ENCODE measurements at regions not wholly inside any gene's neighbourhood (a gene's known extent, or its start where the extent isn't known, plus 50 kb on each side); places are given as distances from the start of the nearest gene placed in this dataset.

- H3K9me2 ChIP-seq (replicated peaks; ENCODE audit: control insufficient read depth, low read length), result no peaks in the 10 kb centered on the region
- no peaks in the 10 kb centered on the region for H3K79me2 ChIP-seq (ENCODE audit: control insufficient read depth, low read length)
- TF ChIP-seq CTCF (IDR thresholded peaks at IDR 0.05; ENCODE audit: low read depth, low read length, poor library complexity, severe bottlenecking) (no peak), EZH2phosphoT487 (IDR thresholded peaks at IDR 0.05; ENCODE audit: borderline replicate concordance, low read length) (no peak)
- no peaks in the 10 kb centered on the region for H3K9me3 ChIP-seq (ENCODE audit: control insufficient read depth, insufficient read depth, low read length)
- no peaks in the 10 kb centered on the region for H3K4me1 ChIP-seq (ENCODE audit: control insufficient read depth, low read length)
- no peaks in the 10 kb centered on the region for H3F3A ChIP-seq (ENCODE audit: control insufficient read depth, insufficient read depth)
- H3K36me3 ChIP-seq (ENCODE audit: control insufficient read depth, low read length), result no peaks in the 10 kb centered on the region
- H3K4me2 ChIP-seq (ENCODE audit: low read length), result no peak overlapping the region
- H3K27ac ChIP-seq (ENCODE audit: low read depth, low read length), result no peak overlapping the region
- H3K4me3 ChIP-seq (ENCODE audit: low read length), result no peak overlapping the region
- no peaks in the 10 kb centered on the region for H3K27me3 ChIP-seq (ENCODE audit: control insufficient read depth, low read length)
- H4K20me1 ChIP-seq (ENCODE audit: control insufficient read depth, insufficient read depth, low read depth, low read length), result no peaks in the 10 kb centered on the region
These were observed 273.8 kb downstream of the GASK1B start for GRCh38 chr4:157898836-157899605.

GRCh38 chr4:157897855-157898370 lies 274.9 kb downstream of the GASK1B start:
- no peak overlapping the region for H3K27ac ChIP-seq (ENCODE audit: low read depth, low read length)
- no peaks in the 10 kb centered on the region for H3K79me2 ChIP-seq (ENCODE audit: control insufficient read depth, low read length)
- no peaks in the 10 kb centered on the region for H3K36me3 ChIP-seq (ENCODE audit: control insufficient read depth, low read length)
- no peaks in the 10 kb centered on the region for H3K9me3 ChIP-seq (ENCODE audit: control insufficient read depth, insufficient read depth, low read length)
- H4K20me1 ChIP-seq (ENCODE audit: control insufficient read depth, insufficient read depth, low read depth, low read length), result no peaks in the 10 kb centered on the region
- no peaks in the 10 kb centered on the region for H3K4me1 ChIP-seq (ENCODE audit: control insufficient read depth, low read length)
- no peak for TF ChIP-seq CTCF (IDR thresholded peaks at IDR 0.05; ENCODE audit: low read depth, low read length, poor library complexity, severe bottlenecking)
- TF ChIP-seq EZH2phosphoT487 (IDR thresholded peaks at IDR 0.05; ENCODE audit: borderline replicate concordance, low read length), result no peak
- no peak overlapping the region for H3K4me3 ChIP-seq (ENCODE audit: low read length)
- H3F3A ChIP-seq (ENCODE audit: control insufficient read depth, insufficient read depth), result no peaks in the 10 kb centered on the region
- H3K27me3 ChIP-seq (ENCODE audit: control insufficient read depth, low read length), result no peaks in the 10 kb centered on the region
- no peaks in the 10 kb centered on the region for H3K9me2 ChIP-seq (replicated peaks; ENCODE audit: control insufficient read depth, low read length)
- no peak overlapping the region for H3K4me2 ChIP-seq (ENCODE audit: low read length)

- TF ChIP-seq CTCF (IDR thresholded peaks at IDR 0.05; ENCODE audit: low read depth, low read length, poor library complexity, severe bottlenecking) (no peak), EZH2phosphoT487 (IDR thresholded peaks at IDR 0.05; ENCODE audit: borderline replicate concordance, low read length) (no peak)
- Histone ChIP-seq H4K20me1 (ENCODE audit: control insufficient read depth, insufficient read depth, low read depth, low read length) (no peaks in the 10 kb centered on the region), H3K9me3 (ENCODE audit: control insufficient read depth, insufficient read depth, low read length) (no peaks in the 10 kb centered on the region), H3K4me1 (ENCODE audit: control insufficient read depth, low read length) (no peaks in the 10 kb centered on the region), H3K36me3 (ENCODE audit: control insufficient read depth, low read length) (no peaks in the 10 kb centered on the region), H3K27me3 (ENCODE audit: control insufficient read depth, low read length) (no peaks in the 10 kb centered on the region), H3K4me3 (ENCODE audit: low read length) (no peak overlapping the region), H3K4me2 (ENCODE audit: low read length) (no peak overlapping the region), H3F3A (ENCODE audit: control insufficient read depth, insufficient read depth) (no peaks in the 10 kb centered on the region), H3K27ac (ENCODE audit: low read depth, low read length) (no peak overlapping the region), H3K9me2 (replicated peaks; ENCODE audit: control insufficient read depth, low read length) (no peaks in the 10 kb centered on the region), H3K79me2 (ENCODE audit: control insufficient read depth, low read length) (no peaks in the 10 kb centered on the region)
These were observed 276.1 kb downstream of the GASK1B start for GRCh38 chr4:157896726-157897125.

Data from DOHH2 (cell line).